Gastrocnemius medialis (tissue), 4 donors: ENCODE measurements at regions not wholly inside any gene's neighbourhood (a gene's known extent, or its start where the extent isn't known, plus 50 kb on each side); places are given as distances from the start of the nearest gene placed in this dataset.

Experiments
- POLR2A ChIP-seq, 2 donors: fragments of 450-650 bp; IDR thresholded peaks; one replicate each; pipeline ENCODE4 v1.6.1; 2017; ENCODE audit warnings: antibody characterized with exemption in 2 of 2, mild to moderate bottlenecking in 2 of 2, moderate library complexity in 2 of 2
- TF ChIP-seq, protein P1 (sequence below), 5 experiments: fragments of 450-650 bp in 3 of 5; fragments of 200-600 bp in 2 of 5; sonication (generic) in 2 of 5; IDR thresholded peaks in 4 of 5; conservative IDR thresholded peaks in 1 of 5; 1 replicate in 4 of 5; 2 replicates in 1 of 5; pipeline ENCODE4 v1.5.1; 2016 to 2019; ENCODE audit warnings: antibody characterized with exemption in 5 of 5, mild to moderate bottlenecking in 3 of 5, moderate library complexity in 3 of 5

DNA sequence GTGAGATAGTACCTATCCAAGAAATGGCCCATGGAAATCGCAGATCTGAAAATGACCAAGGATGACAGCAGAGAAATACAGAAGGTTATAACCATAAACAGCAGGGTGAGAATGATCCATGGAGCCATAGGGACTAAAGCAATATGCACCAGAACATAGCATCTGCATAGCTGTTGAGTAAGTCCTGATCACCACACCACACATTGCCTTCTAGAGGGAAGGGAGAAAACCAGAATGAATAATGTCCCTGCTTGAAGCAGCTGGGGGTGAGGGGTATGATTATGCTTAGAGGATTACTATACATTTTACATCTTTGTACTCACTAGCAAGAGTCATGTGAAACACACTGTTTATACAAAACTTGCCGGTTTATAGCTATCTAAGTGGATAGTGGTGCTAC, 350.4 kb downstream of the MBD2 start:
- TF ChIP-seq, protein P1, sequence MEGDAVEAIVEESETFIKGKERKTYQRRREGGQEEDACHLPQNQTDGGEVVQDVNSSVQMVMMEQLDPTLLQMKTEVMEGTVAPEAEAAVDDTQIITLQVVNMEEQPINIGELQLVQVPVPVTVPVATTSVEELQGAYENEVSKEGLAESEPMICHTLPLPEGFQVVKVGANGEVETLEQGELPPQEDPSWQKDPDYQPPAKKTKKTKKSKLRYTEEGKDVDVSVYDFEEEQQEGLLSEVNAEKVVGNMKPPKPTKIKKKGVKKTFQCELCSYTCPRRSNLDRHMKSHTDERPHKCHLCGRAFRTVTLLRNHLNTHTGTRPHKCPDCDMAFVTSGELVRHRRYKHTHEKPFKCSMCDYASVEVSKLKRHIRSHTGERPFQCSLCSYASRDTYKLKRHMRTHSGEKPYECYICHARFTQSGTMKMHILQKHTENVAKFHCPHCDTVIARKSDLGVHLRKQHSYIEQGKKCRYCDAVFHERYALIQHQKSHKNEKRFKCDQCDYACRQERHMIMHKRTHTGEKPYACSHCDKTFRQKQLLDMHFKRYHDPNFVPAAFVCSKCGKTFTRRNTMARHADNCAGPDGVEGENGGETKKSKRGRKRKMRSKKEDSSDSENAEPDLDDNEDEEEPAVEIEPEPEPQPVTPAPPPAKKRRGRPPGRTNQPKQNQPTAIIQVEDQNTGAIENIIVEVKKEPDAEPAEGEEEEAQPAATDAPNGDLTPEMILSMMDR (IDR thresholded peaks at IDR 0.05 in 4 of 5, conservative IDR thresholded peaks at IDR 0.05 in 1 of 5), result no peak
- TF ChIP-seq POLR2A (IDR thresholded peaks at IDR 0.05), result no peak
